GM20431 (cell line): ENCODE measurements at regions not wholly inside any gene's neighbourhood (a gene's known extent, or its start where the extent isn't known, plus 50 kb on each side); places are given as distances from the start of the nearest gene placed in this dataset.

Experiments used
- in situ Hi-C: fragments of 300-500 bp; cut with MseI, MboI; formaldehyde crosslinking; loops from one replicate; pipeline ENCODE4 v1.15.0; 2020; ENCODE audit warnings: low sequenced_read_pairs; ENCODE audit not compliant: unreplicated experiment

DNA sequence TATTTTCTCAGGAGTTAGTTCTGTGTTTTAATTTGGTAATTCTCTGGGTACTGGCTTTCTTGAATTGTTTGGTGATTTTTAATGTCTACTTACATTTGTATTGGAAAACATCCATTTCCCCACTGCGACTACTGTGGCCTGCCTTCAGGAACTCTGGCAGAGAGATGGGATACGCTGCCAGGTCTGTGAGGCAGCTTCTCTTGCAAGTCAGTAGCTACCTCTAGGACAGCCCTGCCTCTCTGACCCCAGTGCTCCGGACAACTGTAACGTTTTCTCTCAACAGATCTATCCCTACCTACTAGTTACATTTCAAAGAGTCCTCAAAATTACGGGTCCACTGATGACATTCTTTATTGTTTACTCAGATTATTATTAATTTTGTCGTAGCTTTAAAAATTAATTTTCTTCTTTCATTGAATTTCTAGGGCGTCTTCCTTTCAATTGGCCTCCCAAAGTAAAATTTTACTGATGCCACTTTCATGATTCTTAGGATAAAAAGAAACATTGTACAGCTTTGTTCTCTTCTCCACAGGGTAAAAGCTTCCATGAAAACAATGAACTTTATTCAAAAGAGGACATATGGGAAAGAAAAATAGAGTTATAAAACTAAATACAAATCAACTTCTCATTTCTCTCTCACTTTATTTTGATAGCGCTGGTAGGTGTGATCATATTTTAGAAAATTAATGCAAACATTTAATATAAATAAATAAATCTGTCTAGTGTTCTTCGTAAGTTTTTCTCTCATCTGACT lies 123.2 kb upstream of the GOLGA8J start:
- in situ Hi-C loops: no loop called here

- in situ Hi-C loops: no loop called here
Observed at GRCh38 chr15:29952225-29952624, 130.0 kb upstream of the TJP1 start.

GRCh38 chr15:29945943-29946596 lies 123.8 kb upstream of the TJP1 start:
- in situ Hi-C loops: no loop called here

DNA sequence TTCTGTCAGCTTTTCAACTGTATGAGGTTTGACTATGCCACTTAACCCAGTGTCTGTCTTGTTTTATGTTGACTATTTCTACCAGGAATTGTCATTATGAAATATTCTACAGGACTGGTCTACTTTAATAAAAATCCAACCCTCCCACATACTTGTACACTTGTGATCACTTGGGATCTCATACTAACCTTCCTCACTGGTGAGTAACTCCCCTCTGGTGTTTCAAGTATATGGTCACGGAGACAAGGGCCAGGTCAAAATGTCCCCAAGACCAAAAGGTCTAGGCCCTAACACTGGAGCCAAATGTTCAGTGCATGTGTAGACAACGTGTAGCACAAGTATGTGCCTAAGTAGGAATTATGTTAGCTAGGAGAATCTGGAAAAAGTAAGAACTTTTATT lies 122.7 kb upstream of the TJP1 start:
- in situ Hi-C loops: no loop called here

GRCh38 chr15:29942548-29942947 lies 120.3 kb upstream of the TJP1 start:
- in situ Hi-C loops: no loop called here

DNA sequence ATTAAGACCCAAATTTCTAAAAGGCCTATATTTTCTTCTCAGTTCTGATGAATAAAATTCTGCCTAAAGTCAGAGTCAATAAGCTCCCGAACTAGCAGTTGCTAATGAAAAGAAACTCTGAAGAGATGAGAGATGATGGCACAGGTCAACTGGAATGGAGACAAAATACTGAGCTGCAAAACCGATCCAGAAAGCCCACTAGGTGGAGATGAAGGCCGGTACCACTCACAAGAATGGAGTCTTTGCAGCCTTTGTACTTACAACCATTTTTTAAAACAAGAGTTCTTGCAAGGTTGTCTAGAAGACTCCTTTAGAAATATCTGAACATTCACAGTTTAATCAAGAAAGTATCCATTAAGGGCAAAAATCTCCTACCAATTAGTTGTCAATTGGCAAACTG lies 119.9 kb upstream of the TJP1 start:
- in situ Hi-C loops: no loop called here

DNA sequence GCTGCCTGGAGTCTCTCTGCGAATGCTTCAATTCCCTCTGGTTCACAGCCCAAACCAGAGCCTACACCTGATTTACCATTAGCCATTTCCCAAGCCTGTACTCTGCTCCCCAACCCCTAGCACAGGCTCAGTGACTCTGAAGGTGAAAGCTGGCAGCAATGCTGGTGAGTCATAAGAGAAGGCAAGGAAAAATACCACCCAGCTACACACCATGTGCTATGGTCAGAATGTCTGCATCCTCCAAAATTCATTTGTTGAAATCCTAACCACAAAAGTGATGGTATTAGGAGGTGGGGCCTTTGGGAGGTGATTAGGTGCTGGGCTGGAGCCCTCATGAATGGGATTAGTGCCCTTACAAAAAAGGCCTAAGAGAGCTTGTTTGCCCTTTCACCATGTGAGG lies 117.1 kb upstream of the TJP1 start:
- in situ Hi-C loops: no loop called here

DNA sequence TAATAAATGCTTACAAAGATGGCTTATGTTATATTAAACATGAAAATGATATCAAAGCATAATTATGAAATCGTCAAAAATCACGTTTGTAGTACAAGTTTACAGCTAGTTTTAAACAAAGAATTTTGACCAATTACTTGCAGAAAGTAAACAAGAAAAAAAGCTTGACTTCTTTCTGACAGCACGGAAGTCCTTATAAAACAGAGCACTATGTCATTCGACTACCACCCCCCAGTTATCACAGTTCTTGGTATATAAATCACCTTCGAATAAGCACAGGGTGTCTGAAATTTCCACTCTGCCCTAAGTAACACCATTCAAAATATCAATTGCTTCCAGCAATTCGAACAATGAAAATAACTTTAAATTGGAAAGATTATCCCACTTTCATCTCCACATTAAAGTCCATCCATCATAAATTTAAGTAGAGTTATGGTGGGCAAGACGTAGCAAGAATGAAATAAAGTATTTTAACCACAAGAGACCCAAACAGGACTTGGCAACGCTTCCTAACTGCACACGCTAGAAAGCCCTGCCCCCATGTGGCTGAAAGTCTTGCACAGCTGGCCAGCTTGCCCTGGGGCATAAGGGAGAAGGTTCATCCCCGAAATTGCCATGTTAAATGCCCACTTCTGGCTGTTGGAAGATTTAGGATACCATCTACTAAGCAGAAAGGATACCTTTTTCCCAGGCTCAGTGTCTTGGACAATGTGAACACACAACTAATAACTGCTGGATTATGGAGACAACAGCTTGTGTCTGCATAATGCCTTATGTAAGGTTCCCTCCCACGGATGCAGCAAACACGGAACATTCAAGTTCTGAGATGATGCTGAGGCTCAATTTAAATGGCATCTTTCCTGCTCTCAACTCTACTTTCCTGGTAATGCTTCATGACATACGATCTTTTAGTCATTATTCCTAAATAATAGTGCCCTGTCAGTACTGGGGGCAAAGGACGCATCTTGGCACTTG lies 116.4 kb upstream of the TJP1 start:
- in situ Hi-C loops: no loop called here

- in situ Hi-C loops: no loop called here
Observed at GRCh38 chr15:29937956-29938355, 115.7 kb upstream of the TJP1 start.

DNA sequence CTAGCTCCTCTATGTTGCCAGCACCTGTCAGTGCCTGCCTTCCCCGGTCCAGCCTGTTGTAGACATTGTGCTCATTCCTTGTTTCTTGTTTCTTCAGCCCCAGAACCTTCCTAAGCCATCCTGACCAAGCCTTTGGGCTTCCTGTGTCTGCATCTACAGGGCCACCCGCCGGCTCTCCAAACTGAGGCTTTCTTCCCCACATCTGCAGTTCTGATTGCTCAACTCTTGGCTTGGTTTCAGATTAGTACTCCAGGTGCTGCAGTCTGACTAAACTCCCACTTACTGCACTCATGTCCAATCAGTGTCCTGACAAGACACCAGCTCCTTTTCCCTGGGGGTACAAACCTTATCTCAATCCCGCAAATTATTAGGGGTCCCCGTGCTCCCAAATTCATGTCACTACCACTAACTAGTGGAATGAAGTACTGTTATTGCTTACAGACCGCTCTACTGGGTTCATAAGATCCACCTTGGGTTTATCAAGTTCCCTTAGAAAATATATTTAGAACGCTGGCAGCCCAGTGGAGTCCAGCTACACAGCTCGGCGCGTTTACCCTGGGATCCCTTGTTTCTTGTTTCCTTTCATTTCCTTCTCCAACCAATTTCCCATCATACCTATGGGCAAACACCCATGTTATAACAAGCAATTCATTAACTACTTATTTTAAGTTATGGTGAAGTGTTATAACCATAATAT lies 114.2 kb upstream of the TJP1 start:
- in situ Hi-C loops: no loop called here

DNA sequence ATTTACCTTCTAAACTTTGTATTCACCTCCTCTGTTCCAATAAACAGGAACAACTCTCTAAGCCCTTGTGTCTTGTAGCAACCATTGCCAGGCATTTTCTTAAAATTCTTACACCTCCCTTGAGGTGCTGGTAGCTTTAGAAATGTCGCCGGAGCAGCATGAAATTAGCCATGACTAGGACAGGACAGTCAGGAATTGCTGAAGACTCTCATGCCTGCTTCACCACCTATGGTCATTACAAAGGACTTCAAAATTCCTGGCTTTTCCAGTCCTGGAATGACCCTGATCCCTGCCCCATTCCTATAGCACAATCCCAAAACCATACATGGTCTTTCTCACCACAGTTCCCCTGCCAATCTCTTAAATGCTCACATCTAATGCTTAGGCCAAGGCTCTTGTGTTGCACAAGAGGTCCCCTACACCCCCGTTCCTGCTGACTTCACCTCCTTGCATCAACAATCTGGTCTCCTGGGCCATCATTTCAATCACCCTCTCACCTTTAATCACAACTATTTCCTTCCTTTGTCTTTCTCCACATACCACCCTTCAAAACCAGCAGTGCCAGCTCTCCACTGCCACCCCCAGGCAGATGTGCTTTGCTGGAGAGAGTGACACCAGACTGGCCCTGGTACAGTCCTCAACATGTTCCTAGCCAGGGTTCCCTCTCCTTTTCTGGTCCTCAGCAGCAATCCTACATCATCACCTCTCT lies 113.2 kb upstream of the TJP1 start:
- in situ Hi-C loops: no loop called here

GRCh38 chr15:29934251-29934650 lies 112.0 kb upstream of the TJP1 start:
- in situ Hi-C loops: no loop called here

DNA sequence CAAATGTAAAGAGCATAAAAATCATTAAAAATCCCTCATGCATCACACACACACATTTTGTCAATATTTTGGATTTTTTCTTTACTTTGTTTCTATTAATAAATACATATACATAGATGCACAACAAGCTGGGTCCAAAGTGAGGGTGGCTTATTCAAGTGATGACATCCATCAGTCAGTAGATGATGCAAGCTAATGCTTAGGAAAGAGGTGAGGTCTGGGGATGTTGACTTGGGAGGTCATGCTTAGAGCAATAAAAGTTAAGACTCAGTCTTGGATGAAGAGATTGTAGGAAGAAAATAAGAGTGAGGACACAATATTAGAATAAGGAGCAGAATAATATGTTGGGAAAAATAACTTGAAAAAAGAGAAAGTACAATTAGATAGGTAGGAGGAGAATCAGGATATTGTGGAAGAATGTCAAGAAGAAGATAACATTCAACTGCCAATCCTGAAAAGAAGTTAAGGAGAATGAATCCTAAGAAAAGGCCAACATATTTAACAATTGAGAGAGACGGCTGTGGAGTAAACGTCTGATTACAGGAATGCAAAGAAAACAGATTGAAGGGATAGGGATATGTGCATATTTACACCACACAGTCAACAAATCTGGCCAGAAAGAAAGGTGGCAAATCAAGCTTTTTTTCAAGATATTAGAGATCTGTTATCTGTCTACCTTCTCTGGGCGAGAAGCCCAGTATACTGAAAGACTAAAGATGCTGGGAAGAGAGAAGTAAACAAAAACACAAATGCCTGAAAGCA lies 111.0 kb upstream of the TJP1 start:
- in situ Hi-C loops: no loop called here

DNA sequence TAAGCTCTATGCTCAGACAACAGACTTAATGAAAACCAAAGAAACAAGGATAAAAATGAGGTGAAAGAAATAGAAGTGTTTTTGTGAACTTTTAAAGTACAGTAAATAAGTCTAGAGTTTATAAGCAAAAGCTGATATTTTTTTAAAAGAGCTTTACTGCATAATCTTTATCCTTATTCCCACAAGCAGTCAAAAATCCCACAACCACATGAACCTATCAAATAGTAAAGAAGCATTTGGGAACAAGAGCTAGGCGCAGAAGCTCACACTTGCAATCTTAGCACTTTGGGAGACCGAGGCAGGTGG lies 103.8 kb upstream of the TJP1 start:
- in situ Hi-C loops: no loop called here

DNA sequence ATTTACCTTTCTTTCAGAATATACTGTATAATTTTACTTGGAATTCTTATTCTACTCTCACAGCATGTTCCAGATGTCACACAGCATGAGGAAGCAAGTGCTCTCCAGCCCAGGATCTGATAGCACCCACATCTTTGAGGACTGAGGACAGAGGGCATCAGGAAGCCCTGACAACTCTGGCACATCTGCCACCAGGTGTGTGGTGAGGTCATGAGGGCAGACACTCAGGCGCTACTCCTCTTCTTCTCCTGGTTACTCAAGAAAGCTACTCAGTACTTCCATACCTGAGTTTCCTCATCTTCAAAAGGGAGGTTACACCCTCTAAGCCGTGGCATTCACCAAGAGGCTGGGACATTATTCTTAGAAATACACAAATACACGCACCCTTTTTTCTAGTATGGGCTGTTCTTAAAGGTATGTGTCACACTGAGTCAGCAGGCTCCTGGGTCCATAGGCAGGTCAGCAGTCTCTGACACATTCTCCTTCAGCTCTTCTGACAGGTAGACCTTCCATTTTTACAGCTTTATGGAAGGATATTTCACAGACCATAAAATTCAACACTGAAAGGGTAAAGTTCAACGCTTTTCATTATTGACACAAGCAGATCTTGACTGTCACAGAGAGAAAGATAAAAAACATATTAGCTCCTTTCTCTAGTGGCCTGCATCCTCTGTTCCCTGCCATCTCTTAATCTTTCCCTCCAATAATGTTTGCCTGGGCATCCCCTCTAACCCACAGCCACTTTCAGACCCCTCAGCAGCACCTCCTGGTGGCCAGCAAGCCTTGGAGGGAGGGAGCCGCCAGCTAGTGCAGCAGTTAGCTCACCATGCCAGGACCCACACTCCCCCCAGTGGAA lies 103.2 kb upstream of the TJP1 start:
- in situ Hi-C loops: no loop called here

GRCh38 chr15:29924750-29925149 lies 102.5 kb upstream of the TJP1 start:
- in situ Hi-C loops: loop anchor here (25.0 kb wide), 2 partner anchors 137 to 762 kb away; no protein-coding TSS in a partner anchor

GRCh38 chr15:29922191-29922590 lies 99.9 kb upstream of the TJP1 start:
- in situ Hi-C loops: loop anchor here (25.0 kb wide), 2 partner anchors 135 to 760 kb away; no protein-coding TSS in a partner anchor

DNA sequence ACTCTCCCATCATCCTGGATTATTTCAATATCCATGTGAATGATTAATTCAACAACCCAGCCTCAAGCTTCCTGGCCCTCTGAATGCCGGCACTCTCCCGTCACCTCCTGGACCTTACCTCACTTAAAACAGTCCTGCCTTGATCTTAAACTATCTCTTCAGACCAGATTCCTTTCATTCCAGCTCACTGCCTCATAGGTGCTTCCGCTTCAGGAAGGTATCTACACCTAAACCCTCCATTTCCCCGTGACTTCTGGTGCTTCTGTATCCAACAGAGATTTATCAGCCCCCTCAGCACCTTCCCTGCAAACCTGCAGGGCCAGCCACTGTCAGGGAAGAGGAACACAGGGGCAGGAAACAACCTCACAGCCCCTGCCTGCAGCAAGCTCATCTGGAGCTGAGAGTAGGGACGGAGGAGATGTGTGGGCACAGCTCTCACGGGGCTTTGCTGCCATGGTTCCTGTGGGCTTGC lies 98.9 kb upstream of the TJP1 start:
- in situ Hi-C loops: loop anchor here (25.0 kb wide), 2 partner anchors 134 to 759 kb away; no protein-coding TSS in a partner anchor
